HG03139 (cell line): ENCODE measurements at regions not wholly inside any gene's neighbourhood (a gene's known extent, or its start where the extent isn't known, plus 50 kb on each side); places are given as distances from the start of the nearest gene placed in this dataset.

Source experiments
- ATAC-seq: cut with Tn5 transposase; IDR thresholded peaks from one replicate; pipeline ENCODE4 v1.9.1; 2021; ENCODE audit not compliant: unreplicated experiment

GRCh38 chr7:17679458-17679857, 260.8 kb downstream of the SNX13 start:
- ATAC-seq, result no peak

DNA sequence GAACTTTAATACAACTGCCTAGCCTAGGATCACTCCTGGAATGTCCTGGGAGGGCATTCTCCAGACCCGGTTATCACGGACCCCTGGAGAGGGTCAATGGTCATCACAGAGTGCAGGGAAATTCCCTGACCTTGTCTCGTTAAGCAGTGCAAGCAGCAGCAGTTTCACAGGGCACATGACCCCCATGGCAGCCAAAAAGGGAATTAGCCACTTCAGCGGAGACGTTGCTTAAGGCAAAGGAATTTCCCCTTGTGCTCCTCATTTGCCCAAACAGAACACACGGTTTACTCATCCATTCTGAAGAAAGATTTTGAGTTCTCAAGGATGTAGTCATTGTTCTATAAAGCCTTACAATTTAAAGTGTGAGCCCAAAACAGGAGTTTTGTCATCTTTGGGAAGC, 260.3 kb downstream of the SNX13 start:
- no peak for ATAC-seq

DNA sequence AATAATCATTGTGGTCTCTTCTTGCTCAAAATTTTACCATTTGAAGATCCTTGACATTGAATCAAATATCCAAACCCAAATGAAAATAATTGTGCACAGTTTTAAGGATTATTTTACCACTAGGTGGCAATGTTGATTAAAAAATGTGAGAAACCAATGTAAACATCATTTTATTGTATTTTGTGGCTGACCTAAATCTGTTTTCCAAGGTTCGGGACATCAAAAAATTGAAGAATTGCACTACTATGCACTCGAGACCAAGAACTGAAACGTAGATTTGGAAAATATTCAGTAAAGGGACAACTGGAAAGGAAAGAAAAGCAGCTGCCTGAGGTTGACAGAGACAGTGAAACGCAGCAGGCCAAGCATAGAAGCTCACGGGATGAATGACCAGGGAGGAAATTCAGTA, 259.3 kb downstream of the SNX13 start:
- no peak for ATAC-seq

DNA sequence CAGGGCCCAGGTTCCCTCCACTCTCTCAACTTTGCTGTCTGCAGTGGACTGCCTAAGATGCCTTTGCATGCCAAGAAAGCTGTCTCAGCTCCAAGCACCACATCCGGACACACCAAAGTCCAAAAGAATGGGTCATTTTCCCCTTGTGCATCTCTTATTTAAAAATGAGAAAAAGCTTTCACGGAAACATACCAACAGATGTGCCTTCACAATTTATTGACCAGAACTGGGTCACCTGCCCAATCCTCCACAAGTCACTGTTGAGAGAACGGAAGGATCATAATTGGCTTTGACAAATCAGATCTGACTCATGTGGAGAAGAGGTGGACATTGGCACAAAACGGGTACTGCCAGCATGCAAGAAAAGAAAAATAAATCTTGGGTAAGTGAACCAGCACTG, 258.3 kb downstream of the SNX13 start:
- no peak for ATAC-seq

- ATAC-seq, result no peak
Measured at GRCh38 chr7:17682586-17682985, 257.7 kb downstream of the SNX13 start.

GRCh38 chr7:17685141-17685540, 255.2 kb downstream of the SNX13 start:
- no peak for ATAC-seq

DNA sequence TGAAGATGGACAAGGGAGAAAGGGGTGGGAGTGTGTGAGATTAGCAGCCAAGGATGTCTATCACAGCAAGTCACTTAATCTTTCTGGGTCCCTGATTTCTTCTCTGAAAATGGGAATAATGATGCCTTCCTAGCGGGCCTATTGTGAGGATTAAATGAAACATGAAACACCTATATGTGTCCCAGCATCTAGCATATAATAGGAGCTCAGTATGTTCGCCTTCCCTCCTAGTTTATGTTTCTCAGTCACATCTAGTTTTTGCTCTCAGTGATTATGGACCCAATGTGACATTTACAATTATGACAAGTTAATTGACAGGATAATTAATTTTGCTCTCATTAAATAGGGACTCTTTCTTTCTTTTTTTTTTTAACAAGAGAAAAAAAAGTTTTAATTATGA, 252.9 kb downstream of the SNX13 start:
- ATAC-seq, result no peak

GRCh38 chr7:17689361-17689902, 250.9 kb downstream of the SNX13 start:
- ATAC-seq, result no peak

- ATAC-seq, result no peak
Measured at GRCh38 chr7:17690030-17690429, 250.3 kb downstream of the SNX13 start.

DNA sequence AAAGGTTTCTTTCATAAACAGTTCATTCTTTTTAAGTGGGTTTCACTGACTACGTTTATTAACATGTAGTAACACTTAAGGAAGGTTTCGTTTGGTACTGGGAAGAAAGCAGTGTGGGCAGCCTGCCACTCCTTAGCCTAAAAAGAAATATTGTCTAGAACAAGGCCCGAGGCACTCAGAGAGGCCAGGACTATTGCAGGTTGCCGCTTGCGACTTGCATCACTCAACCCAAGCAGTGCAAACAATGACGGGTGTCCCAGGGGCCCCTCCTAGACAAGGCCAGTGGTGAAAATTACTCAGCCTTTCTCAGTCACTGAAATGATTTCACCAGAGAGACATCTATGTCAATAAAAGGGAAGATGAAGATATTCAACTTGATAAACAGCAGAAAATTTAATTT, 243.9 kb downstream of the SNX13 start:
- ATAC-seq, result no peak

GRCh38 chr7:17697128-17697881, 243.0 kb downstream of the SNX13 start:
- no peak for ATAC-seq

GRCh38 chr7:17699696-17700095, 240.6 kb downstream of the SNX13 start:
- ATAC-seq, result no peak

- no peak for ATAC-seq
Measured at GRCh38 chr7:17700138-17700537, 240.2 kb downstream of the SNX13 start.

DNA sequence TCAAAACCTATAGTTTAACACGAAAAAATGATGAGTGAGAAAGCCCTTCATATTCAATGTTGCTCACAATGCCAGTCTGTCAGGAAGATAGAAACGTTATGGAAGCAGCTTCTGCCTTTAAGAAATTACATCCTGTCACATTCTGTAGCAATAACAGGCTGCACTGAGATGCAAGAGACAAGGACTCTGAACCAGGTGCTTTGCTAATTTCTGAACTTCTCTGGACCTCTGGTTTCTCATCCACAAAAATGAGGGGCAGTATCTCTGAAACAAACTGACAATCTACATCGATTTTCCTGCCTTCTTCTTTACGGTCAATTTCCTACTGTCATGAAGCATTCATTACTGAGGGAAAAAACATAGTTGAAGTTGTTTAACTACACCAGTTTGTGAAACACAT, 234.0 kb downstream of the SNX13 start:
- ATAC-seq, result no peak

GRCh38 chr7:17706734-17707133, 233.6 kb downstream of the SNX13 start:
- peak; percentile 69 for ATAC-seq

DNA sequence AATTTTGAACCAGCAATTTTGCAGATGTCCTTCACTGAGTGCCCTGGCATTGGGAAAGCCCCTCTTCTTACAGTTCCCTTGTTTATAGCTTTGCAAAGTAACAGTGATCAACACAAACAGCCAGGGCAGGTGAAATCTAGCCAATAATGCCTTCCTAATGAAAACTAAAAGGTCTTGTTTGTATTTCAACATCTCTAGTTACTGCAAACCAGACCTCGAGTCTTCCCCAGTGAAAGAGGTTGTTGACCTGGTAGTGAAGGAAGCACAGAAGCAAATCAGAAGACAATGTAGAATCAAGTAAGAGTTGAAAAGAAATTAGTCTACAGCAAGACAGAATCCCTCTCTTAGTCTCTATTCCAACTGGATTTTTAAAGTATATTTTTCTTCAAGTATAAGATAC, 231.2 kb downstream of the SNX13 start:
- ATAC-seq, result no peak

- no peak for ATAC-seq
Measured at GRCh38 chr7:17709599-17709998, 230.7 kb downstream of the SNX13 start.

DNA sequence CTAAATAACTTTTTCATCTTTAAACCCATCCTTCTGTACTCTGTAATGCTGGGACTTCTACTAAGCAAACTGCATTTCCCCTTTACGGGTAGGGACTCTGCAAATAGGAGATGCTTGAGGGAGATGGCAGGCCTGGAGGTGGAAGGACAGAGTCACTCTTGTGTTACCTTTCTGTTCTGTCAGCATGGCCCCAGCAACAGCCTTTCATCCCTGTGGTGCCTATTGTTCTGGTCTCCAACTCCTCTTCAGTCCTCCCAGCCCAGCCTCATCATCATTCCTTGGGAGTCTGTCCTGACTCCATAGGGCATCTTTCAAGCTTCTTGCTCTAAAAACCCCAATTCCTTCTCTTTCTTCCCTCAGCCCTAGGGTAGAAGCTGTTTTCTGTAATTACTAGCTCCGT, 230.0 kb downstream of the SNX13 start:
- ATAC-seq, result no peak

DNA sequence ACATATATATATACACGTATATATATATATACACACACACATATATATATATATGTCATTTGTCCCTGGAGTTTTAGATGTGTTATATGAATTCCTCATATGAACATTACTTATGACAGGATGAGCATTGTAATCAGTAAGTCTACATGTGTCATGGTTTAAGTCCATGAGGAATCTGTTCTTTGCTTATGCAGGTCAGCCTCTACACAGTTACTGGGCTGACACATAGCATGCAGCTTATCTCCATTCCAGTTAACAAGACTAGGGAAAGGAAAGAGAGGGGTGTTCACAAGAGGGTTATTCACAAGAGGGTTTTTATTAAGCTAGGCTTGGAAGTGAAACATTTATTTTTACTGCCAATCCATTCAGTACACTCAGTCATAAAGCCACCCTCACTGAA, 226.7 kb downstream of the SNX13 start:
- no peak for ATAC-seq

GRCh38 chr7:17716816-17717215, 223.5 kb downstream of the SNX13 start:
- no peak for ATAC-seq

GRCh38 chr7:17719998-17720397, 220.3 kb downstream of the SNX13 start:
- no peak for ATAC-seq

DNA sequence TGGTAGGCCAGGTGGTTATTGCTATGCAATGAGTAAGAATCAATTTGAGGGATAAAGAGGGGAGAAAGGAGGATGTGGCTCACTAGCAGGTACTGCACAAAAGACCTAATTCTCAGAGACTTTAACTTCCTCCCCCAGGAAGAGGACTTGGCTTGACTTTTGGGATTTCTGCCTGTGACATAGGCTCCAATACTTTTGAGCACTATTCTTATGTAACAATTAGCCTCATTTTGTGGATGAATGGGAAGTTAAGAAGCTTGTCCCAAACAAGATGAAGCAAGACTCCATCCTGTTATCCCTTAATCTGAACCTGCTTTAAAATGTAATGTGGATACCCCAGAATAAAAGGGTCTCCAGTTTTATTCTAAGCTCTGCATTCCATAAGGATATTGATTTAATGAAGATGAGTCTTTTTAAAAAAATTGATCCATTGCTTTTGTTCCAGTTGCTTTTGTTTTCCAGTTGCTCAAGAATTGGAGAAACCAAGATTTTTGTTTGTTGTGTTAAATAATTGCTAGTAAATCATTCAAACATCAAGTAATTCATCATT, 218.5 kb downstream of the SNX13 start:
- ATAC-seq, result no peak

- no peak for ATAC-seq
Measured at GRCh38 chr7:17722798-17723197, 217.5 kb downstream of the SNX13 start.
